ENCODE measurements at regions not wholly inside any gene's neighbourhood (a gene's known extent, or its start where the extent isn't known, plus 50 kb on each side); places are given as distances from the start of the nearest gene placed in this dataset.

DNA sequence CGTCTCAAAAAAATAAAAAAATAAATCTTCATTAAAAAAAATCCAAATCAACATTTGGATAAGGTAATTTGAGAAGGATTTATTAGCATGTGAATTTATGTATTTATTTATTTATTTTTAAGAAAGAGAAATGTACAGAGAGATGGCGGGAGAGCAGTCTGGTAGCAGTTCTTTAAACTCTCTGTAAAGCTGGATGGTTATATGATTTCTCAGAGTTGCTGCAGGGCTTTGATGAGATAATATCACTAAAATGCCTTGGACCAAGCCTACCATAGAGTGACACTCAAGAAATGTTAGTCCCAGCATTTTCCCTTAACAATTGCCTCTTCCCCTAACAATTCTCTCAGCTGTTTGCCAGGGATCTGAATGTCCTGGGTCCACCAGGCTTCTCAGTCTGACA lies 103.4 kb upstream of the LNX1 start:
- DNase-seq (ENCODE audit: low read depth in 2 of 2), result no peak

DNA sequence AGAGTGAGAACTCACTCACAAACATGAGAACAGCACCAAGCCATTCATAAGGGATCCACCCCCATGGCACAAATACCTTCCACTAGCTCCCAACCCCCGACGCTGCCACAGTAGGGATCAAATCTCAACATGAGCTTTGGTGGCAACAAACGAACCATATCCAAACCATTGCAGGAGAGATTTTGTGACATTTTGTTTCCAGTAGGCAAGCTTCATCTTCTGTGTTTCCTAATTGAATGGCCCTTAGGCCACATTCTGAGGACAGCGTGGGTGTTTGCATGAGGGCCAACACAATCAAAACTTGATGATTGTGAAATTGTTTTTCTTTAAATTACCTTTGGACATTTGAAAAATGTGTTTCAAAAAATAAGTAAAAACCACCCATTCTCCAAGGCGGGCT lies 102.6 kb upstream of the LNX1 start:
- no peak for DNase-seq (ENCODE audit: low read depth in 2 of 2)

DNA sequence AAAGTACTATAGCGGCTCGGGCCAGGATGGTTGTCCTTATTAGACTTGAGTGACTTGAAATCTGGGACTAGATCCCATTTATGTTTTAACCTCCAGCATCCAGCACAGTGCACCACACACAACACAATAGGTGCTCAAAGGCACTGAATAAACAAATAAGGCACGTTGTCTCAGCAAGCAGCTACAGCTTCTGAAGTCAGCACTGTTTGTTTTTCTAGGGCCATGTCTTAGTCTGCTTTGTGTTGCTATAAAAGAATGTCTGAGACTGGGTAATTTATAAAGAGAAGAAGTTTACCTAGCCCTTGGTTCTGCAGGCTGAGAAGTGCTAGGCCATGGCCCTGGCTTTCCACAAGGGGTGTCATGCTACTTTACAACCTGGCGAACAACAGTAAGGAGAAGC lies 102.1 kb upstream of the LNX1 start:
- no peak for DNase-seq (ENCODE audit: low read depth in 2 of 2)

DNA sequence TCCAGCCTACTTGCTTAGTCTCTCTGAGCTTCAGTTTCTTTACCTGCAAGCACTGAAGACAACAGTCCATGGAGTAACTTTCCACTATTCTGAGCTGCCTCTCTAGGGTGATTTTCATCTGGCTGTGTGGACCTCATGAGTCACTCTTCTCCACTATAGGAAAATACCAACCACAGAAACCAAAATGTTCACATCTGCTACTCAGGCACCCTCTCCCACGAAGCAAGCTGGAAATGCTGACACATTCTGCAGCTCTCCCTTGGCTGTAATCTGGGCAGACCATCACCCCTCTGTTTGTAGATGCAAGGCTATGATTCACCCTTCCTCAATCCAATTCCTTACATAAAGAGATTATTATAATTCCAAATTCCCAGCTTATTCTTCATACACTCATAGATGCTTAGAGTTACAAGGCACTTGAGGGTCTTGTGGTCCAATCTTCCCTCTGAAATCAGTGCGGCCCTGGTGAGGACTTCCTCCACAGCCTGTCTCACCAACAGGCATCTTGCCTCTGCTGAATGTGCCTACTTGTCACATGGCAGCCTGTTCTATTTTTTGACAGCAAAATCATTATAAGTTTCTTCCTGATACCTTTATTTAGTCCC lies 97.0 kb upstream of the LNX1 start:
- peak; percentile 99 for DNase-seq (ENCODE audit: low read depth in 2 of 2)

DNA sequence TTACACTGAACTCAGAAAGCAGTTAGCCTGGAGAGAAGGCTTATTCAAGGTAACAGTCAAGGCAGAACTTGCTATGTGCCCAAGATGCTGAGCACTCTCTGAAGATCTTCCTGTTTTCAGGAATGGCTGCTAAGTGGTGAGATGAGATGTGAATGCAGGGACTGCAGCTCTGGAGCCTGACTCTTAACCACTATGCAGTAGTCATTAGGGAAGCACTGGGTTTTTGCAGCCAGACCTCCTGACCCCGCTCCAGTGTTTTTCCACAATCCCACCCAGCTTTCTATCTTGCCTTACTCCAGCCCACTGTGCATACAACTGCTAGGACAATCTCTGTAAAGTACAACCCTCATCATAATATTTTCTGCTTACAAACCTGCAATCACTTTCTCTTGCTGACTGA lies 95.2 kb upstream of the LNX1 start:
- DNase-seq (ENCODE audit: low read depth in 2 of 2), result no peak

DNA sequence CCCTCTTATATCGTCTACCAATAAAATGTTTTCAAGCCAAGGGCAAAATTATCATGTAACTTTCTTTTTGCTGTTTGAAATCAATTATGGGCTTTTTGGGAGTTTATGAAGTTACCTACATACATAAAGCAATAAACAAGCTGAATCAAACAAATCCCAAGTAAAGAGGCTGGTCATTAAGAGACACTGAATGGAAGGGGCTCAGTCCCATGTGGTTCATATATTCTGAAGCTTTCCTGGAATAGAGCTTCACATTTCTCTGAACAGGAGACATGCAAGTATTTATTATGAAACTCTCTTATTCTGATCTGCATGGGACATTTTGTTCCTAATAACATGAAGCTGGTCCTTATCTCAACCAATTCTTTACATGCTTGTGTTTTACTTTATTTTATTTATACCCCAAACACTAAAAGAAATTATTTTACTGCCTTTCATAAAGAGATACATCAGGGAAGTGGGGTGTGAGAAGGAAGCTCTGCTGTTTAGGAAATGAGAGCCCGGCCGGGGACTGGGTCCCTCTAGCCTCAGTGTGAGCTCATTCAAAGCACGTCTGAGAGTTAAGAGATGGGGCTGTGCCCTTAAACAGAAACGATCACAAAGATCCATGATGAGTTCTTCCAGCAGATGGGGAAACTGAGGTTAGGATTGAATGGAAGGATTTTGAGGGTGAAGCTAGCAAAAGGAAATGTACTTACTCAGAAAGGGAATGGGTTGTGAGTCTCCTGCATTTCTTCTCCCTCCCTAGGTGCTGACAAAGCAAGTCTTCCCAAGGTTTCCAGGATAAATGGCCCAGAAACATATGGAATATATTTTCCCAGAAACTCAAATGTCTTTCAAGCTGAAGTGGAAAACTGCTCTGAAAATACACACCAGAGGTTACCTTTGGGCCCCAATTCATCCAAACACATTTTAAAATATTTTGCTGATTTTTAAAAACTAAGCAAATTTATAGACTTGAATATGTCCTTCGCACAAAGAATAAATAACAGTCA lies 93.1 kb upstream of the LNX1 start:
- no peak for DNase-seq (ENCODE audit: low read depth in 2 of 2)

DNA sequence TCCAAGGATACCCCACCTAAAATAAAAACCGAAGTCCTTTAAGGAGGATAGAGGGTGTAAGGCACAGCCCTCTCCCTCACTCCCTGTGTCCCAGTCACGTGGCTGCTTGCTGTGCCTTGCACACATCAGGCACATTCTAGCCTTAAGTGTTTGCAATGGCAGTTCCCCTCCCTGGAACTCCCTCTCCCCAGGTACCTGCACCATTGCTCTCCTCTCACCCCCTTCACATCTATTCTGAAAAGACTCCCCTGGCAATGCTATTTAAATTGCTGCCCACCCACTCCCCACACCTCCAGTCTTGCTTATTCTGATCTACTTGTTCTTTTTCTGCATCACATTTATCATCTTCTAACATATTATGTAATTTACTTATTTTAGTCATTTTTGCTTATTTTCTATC lies 91.6 kb upstream of the LNX1 start:
- no peak for DNase-seq (ENCODE audit: low read depth in 2 of 2)

DNA sequence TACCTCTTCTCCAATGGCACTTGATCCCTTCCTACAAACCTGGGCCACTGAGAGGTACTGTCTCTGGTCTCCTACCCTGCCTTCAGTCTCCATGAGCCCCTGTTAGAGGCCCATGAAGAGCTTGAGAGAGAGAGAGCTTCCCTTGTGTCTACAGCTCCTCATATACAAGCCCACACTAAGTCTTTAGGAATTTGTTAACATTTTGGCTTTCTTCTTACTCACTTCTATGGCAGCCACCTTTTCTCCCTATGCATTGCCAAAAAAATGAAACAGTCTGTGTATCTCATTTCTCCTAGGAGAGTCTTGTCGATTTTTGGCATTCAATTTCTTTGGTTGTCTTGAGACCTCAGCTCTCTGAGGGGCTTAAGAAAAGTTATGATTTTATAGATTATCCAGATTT lies 90.9 kb upstream of the LNX1 start:
- DNase-seq (ENCODE audit: low read depth in 2 of 2), result peak; percentile 85

DNA sequence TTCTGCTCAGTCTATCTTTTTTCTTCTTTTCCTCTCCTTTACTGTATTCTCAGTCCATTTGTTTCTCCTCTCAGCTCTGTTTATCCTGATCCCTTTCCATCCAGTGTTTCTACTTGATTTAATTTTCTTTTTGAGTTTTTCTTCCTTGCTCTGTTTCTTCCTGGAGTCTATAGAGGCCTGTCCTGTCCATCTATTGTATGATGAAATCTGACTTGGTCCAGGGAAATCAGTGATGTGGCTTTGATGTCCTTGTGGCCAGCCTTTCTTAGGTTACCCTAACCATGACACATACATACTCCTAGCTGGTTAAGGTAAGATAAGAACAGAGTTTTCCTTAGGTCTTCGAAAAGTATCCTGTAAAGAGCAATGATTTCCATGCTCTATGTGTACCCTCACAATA lies 89.3 kb upstream of the LNX1 start:
- DNase-seq (ENCODE audit: low read depth in 2 of 2), result no peak

DNA sequence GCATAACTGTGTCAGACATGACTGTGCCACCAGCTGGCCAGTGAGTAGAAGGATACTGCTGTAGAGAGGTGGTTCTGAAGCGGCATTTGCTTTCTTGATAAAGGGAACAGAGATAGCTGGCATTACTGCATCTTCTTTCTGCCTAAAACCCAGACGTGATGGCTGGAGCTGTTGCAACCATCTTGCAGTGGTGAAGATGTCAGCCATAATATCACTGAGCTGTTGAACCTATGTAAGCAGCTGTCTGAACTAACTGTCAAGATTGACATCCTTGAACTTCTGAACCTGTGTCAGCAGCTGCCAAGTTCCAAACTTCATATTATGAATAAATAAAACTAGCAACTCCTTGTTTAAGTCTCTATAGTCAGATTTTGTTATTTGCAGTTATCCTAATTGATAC lies 88.9 kb upstream of the LNX1 start:
- DNase-seq (ENCODE audit: low read depth in 2 of 2), result no peak

DNA sequence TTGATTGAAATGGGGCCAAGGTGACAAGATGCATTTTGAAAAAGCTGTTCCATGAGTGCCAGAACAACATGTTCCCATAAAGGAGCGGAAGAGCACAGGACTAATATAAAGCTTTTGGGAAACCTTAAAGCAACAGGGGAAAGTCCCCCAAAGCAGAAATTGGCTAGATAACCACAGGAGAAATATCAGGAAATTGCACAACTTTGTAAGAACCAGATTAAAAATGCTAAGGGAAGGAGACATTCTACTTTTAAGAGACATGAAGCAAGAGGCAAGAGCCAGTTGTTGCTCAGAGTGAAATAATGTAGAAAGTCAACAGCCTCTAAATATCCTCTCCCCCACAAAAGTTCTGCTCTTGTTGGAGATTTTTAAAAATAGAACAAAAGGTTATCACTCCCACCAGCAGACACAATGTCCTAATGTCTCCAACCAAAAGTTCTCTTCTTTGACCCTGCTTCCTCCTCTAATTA lies 85.2 kb upstream of the LNX1 start:
- DNase-seq (ENCODE audit: low read depth in 2 of 2), result peak; percentile 48 to 53

DNA sequence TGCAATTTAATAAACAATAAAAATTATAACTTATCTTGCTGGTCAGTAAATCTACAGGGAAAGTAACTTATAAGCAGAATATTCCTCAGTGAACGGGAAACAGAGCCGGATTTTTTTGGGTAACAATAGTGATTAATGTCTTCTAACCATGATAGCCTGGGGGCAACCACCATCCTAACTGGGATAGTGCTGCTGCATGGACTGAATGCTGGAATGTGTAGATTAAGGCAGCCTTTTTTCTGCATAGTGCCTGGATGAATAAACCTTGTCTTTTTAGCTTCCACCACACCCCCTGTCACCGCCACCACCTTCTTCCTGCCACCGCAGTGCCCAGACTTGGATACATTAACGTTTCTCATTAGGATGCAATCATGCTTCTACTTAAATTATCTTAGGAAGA lies 83.6 kb upstream of the LNX1 start:
- no peak for DNase-seq (ENCODE audit: low read depth in 2 of 2)

DNA sequence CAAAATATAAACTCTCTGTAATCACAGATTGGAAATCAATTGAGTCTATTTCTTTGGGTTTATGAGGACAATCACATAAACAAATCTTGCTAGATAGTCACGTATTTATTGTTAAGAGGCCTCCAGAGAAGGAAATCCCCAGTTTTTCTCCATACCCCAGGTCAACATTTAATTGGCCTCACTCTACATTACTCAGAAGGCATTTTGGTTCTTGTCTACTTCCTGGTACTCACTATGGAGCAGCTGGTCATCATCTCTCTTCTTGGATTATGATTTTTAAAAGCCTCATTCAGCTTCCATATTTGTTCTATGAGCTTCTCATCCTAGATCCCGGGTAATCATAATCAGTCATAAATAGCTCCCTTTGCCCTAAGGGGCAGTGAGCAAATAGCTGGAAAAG lies 81.6 kb upstream of the LNX1 start:
- DNase-seq (ENCODE audit: low read depth in 2 of 2), result no peak

DNA sequence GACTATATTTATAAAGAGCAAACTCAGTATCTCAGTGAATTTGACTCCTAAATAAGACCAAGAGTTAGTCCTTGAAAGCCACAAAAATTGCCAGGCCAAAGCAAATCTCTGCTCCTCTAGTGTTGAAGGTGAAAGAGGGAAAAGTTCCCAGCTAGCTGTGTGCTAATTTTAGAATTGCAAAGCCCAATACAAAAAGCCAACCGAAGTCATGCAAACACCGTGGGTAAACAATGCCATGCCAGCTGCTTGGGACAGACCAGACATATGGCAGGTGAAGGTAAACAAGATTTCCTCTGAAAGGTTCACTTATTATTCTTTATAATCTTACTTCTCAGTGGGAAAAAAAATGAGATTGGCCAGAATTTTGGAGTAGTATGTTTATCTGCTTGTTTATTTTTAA lies 80.5 kb upstream of the LNX1 start:
- no peak for DNase-seq (ENCODE audit: low read depth in 2 of 2)

DNA sequence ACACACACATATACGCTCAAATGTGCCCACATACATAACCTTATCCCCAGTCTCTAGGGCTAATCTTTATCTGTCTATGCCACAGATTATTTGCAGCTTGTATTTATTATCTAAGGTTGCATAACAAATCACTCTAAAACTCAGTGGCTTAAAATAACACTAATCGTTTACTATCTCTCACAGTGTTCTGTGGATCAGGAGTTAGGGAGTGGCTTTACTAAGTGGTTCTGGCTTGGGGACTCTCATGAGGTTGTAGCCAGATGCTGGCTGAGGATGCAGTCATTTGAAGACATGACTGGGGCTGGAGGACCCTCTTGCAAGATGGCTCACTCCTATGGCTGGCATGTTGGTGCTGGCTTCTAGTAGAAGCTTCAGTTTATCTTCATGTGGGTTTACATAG lies 68.5 kb upstream of the LNX1 start:
- DNase-seq (ENCODE audit: low read depth in 2 of 2), result no peak

DNA sequence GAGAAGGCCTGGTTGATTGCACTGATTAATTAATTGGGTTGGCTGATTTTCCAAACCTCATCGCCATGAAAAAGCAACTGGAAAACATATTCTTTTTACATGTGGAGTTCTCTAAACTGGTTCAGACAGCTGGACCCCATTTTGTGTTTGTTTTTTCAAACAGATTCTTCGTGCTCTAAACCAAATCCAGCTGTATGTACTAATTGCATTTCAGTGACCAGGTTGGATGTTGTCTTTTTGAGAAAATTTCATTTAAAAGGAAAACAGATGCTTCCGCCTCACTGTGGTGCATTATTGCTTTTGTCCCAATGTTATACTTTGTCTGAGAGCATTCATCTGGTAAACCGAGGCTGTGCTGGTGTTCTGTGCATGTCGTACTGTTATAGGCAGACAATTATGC lies 67.8 kb upstream of the LNX1 start:
- DNase-seq (ENCODE audit: low read depth in 2 of 2), result no peak

DNA sequence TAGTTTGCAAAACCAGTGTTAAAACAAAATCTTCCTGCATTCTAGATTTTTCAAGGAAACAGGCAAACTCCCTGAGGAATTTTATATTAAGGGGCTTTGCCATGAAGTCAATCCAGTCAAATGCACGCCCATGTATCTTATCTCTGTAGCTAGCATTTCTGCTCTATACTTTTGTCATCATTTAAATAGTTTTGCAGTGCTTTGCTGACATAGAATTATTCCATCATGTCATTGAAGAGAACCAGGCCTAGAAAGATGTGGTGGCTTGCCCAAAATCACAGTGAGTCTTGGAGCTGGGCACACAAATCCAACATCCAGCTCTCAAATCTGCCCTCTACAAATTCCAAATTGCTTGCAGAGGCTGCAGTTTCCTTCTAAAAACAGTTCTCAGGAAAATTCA lies 66.7 kb upstream of the LNX1 start:
- no peak for DNase-seq (ENCODE audit: low read depth in 2 of 2)

DNA sequence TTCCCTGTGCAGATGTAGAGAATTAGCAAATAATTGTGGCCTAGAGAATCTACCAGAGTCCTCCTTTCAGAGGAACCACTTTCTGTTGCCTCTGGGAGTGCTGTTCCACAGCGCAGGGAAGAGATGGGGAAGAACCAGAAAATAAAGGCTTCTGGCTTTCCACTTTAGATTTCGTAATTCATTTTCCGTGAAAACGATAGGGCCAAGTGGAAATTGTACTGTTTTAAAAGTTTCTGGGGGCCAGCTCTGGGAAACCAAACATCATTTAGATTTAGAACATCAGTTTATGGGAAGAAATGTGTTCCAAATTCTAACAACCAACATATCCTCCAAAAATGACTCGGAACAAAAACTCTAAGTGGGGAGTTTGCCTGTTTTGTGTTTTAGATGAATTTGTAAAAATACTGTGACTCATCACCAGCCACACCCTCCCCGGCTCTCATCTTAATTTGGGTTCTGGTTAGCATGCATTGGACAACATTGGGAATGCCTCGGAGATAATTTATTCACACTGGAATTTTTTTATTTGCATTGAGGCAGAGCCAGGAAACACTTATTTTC lies 65.2 kb upstream of the LNX1 start:
- DNase-seq (ENCODE audit: low read depth in 2 of 2), result peak; percentile 44 to 46

DNA sequence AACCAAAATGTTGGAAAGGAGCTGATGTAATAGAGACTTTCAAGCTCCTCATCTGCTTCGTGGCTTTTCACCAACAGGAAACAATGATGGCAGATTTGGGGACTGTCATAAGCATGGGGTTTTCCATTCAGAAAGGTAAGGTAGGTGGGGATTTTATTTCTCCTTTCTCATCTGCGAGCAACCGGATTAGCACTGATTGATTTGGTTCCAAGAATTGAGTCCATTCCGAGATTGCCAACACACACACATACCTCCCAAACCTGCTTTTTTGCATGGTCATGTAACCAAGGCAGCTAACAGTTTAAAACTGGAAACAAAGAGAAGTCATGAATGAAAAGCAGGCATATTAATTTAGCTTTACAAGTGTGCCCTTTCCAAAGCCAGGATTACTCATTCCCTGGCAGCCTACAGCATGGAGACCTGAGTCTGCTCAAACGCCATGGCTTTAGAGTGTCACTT lies 63.0 kb upstream of the LNX1 start:
- DNase-seq (ENCODE audit: low read depth in 2 of 2), result no peak

DNA sequence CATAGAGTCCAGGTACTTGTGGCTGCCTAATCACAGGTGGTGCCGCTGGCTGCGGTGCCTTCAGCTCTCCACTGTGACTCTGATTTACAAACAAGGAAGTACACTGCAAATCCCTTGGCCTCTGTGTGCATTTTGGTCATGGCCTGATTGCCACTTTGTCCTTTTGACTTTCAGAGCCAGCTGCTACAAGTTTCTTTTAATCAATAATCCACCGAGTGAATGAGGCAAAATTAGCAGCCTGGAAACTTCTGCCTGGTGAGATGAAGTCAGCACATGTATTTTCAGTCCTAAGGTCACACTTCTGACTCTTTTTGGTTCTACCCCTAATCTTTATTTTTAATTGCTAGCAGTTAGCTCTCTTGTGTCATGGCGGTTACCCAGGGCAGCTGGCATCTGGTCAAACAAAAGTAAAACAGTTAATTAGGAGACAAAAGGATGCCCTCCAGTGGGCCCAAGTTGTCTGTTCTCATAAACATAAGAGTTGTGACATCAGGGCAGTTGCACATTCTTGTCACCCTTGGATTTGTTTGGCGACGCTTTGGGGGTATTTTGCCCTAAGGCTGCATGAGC lies 62.3 kb upstream of the LNX1 start:
- no peak for DNase-seq (ENCODE audit: low read depth in 2 of 2)

DNA sequence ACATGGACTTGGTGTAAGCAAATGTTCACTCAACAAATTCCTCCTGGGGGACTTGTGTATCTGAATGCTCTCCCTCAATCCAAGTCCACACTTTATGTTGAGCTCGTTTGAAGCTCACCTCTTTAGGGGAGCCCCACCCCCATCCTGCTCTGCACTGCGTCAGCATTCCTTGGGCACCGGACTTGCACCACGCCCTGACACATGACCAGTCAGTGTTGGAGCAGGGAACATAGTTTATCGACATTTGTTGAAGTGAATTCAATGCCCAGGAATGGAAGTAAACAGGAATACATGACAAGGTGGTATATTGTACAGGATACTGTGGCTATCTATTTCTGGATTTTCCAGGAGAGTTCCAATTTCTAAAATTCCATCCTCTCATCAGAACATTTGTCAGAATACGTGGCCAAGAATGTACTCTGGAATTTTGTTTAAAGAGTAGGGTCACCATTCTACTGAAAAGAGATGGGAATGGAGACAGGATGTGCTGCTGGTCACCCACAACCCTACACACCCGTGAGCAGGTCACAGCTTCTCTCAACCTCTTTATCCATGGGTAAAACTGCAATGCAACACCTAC lies 60.0 kb upstream of the LNX1 start:
- DNase-seq (ENCODE audit: low read depth in 2 of 2), result no peak

DNA sequence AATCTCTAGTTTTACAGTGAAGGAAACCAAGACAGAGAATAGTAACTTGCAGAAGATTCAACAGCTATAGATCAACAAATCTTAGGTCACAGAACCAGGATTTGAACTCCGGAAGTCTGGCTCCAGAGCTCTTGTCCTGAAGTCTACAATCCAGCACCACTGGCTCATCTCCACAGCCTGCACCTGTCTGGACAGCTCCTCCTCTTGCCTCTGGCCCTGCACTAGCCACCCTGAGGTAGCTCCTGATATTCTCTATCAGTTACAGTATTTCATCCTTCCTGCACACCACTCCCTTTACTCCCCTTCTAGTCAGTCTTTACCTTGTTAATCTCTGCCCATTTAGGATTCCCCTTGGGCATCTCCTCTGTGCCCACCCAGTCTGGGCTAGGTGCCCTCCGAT lies 58.1 kb upstream of the LNX1 start:
- no peak for DNase-seq (ENCODE audit: low read depth in 2 of 2)
